Effector CD8-positive, alpha-beta T cell (primary cell): ENCODE measurements at regions not wholly inside any gene's neighbourhood (a gene's known extent, or its start where the extent isn't known, plus 50 kb on each side); places are given as distances from the start of the nearest gene placed in this dataset.
A peak's percentile ranks its signal among the peaks of the same experiment; 100 is the strongest.

ENCODE experiments used
- DNase-seq: peaks from one replicate; lab custom pipeline; 2025; lab: John Stamatoyannopoulos, UW

GRCh38 chr1:58890609-58891008 is 106.8 kb upstream of the JUN start:
- DNase-seq, result no peak

DNA sequence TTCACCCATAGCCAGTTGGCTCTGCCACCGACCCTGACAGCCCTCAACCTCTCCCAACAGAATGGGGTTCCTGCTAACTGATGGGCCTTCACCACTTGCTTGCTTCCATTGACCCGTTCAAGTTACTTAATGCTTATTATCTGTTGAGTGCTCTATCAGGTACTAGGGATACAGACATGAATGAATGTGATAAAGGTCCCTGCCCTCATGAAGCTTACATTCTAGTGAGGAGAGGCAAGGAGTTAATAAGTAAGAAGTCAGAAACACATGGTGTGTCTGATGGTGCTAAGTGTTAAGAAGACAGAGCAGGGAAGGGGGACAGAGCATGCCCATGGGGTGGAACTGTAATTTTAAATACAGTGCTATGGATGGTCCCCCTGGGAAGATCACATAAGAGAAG is 107.5 kb upstream of the JUN start:
- no peak for DNase-seq

DNA sequence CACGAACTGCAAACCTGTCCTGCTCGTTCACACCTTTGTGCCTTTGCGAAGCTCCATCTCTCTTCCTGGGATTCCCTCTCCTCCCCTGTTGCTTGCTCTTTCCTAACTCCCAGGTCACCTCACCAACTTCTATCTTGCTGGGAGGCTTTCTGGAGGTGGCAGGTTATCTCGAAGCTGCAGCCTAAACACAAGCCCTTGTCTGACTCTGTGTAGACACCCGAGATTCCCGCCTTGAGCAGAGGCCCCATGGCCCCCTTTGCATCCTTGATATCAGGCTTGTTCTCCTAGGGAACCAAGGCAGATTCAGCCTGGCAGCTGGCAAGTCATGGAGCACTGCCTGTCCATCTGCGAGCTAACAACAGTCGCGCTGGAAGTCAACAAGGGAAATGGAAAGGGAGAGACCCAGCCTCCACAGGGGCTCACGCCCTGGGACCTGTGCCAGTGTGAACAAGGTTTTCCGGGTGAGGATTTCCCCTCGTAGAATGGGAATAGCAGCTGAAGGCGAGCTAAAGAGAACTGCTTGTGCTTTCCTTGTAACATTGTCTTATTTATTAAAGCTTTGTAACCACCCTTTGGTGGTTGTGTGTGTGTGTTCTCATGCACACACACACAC is 109.5 kb upstream of the JUN start:
- DNase-seq, result no peak

- DNase-seq, result no peak
Measured at GRCh38 chr1:58895082-58895481, 111.2 kb upstream of the JUN start.

DNA sequence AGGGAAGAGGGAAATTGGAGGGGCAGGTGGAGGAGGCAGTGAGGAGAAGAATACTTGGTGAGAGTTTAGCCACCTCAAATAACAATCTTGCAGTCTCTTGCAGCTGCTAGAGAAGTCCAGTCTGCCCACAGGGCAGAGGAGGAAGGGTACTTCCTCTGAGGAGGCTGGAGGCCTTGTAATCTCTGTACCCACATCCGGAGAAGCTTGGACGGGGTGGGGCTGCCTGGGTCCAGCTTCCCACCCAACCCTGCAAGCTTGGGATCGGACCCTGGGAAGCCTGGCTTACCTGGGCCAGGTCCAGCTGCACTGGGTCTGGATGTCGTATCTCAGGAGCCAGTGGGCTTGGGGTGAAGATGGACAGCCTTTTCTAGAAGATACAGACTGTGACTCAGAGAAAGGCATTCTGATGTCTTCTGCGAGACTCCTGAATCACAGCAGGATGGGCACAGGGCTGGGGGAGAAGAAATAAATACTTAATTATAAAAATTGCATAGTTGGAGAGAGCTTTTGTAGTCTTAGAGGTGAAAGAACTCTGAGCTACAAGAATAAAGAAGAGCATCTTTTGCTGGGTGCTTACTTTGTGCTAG is 111.8 kb upstream of the JUN start:
- DNase-seq, result no peak

DNA sequence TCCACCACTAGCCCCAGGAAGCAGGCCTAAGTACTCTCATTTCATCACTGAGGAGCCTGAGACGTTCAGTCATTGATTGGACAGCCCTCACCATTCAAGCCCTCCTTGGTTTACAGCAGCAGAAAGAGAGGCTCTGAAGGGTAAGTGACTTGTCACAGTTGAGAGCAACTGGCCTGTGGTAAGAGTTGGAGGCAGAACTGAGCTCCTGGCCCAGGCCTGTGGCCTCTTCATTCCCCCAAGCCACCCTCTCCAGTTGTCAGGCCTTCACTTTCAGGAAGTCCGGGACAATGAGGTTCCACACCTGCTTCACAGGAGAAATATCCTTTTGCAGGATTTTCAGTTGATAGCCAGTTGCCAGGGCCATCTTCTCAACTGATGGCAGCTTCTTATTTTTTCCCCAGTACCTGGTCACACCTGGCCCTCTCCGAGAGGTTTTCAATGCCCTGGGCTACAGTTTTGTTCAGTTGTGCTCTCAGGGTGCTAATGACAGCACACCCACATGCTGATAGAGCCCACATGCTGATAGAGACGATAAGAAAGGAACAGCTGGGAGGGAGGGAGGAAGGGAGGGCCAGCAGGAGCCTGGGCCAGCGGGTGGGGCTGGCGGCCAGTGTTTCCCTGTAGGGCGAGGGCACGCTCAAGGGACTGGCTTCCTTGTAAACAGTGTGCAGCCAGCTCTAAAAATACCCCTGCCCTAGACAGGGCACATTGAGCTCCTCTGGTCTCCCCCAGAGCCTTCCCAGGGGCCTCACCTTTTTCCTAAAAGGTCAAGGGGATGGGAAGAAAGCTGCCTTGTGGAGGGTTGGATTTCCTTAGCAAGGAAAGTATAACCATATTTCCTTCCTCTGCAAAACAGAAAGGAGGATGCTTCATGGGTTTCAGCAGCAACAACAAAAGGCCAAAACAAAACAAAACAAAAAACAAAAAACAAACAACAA is 112.7 kb upstream of the JUN start:
- no peak for DNase-seq

GRCh38 chr1:58898739-58899586 is 115.1 kb upstream of the JUN start:
- no peak for DNase-seq

DNA sequence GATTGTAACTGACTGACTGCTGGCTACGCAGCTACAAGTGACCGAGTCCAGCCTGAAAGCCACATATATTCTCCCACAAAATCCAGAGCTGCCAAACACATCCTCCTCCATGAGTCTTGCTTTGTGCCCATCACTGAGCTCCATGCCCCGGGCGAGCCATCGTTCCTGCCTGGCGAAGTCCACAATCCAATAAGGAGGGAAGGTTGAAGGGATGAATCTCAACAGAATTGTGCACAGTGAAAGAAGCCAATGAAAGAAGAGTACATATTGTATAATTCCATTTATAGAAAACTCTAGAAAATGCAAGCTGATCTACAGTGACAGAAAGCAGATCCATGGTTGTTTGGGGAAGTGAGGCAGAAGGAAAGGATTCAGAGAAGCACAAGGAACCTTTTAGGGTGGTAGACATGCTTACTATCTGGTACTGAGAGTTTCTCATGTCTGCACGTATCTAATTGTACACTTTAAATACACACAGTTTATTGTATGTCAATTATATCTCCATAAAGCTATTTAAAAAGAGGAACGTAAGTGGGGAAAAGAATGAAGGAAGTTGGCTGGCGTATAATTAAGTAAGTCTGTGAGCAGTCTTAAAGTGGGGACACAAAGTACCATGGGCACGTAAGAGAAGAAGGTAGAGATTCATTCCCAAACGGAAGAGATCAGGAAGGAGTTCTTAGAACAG is 115.9 kb upstream of the JUN start:
- no peak for DNase-seq

DNA sequence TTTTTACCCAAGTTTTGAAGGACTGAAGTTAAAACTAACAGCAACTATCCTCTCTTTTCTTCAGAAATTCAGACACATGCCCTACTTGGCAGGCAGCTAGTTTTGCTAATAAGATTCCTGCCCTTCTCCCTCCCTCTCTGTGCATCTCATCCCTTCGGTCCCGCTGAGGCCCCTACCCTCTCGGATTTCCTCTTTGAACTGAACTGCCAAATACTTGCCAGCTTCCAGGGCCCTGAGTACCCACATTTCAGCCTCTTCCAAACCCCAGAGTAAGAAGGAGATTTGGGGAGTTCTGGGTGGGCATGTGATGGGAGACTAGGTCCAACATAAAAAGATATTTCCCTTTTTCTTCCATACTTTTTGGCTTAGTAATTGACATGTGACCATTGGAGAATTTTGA is 116.5 kb upstream of the JUN start:
- no peak for DNase-seq

DNA sequence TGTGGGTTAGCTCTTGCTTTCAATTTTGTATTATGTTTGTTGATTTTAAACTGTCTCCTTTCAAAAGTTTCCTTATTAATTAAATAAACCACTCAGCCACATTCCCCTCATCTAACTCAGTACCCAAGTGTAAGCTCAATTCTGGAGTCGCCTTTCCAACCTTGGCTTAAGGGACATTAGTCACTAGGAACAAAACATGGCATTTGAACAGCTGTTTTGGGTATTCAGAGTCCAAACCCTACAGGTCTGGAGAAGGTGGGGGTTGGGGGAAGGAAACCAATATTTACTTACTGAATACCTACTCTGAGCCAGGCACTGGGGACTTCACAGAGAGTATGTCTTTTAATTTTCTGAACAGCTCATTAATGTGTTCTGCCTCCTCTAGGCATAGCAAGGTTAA is 117.2 kb upstream of the JUN start:
- DNase-seq, result no peak

- no peak for DNase-seq
Measured at GRCh38 chr1:58902830-58903513, 119.1 kb upstream of the JUN start.

DNA sequence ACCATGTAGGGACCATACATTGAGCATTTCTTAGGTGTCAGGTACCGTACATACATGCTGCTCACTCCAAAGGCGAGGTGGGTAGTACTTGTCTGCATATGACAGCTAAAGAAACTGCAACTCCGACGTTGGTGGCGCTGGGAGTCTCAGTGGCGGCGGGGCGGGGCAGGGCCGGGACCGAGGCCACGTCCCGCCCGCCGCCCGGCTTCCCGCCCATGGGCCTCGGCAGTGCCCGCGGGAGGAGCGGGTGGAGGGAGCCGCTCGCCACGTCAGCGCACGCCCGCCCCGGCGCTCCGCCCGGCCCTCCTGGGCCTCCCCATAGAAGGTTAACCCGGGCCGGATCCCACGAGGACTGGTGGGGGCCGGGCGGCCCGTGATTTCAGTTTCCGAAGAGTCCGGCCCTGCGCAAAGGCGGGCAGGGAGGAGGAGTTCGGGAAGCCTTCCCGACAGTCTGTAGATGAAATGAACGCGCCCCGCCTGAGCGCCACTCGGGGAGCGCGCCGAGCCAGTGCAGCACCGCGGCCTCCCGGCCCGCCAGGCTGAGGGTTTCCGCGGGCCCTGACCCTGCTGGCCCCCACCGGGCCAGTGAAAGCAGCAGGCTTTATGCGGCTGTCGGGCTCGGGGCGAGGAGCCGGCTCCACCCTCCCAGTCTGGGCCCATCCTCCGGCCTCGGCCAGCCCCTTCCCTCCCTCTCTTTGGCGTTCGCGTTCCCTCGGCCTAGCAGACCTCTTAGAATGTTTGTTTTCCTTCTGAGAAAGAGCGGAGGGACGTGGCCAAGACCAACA is 119.9 kb upstream of the JUN start:
- DNase-seq, result peak; percentile 30

DNA sequence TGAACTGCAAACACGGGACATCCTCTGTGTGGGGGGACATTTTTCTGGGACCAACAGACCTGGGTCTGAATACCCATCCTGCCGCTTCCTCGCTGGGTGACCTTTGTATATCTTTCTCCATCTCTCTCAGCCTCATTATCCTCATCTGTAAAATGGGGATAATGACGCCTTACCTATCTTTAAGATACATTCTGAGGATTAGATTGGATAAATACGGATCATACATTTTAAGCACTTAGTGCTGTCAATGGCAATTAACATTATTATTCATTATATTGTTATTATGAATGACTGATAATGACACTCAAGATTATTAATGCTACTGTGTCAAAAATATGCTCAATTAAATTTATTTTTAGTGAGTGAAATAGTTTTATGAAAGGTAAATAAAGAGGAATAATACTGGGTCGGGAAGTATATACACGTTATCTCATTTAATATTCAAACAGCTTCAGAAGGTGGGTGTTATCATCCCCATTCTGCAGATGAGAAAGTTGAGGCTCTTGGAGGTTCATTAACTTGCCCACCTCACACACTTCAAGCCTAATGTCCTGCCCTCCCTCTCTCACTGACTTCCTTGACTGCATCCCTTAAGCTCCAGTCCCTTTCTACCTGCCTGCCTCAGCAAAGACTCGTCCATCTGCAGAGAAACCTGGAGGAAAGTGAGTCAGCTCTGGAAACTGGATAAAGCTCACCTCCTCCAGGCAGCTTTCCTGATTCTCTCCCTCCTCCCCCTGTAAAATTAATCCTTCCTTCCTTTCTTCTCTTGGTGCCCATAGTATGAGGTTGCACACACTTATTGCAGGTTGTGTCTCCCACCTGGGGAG is 120.7 kb upstream of the JUN start:
- DNase-seq, result no peak

DNA sequence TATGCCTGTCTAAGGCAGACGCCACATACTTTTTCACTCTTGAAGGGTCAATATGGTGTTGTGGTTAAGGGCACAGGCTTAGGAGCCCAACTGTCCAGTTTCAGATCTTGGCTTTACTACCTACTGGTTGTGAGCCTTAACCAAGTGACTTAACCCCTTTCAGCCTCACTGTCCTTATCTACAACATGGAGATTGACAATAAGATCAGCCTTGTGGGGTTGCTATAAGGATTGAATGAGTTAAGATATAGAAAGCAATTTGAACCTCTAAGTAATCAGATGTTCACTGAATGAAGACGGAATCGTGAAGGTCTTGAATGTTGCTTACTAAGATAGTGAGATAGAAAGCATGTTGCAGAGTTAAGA is 121.3 kb upstream of the JUN start:
- DNase-seq, result no peak

GRCh38 chr1:58905628-58906221 is 121.9 kb upstream of the JUN start:
- DNase-seq, result no peak

DNA sequence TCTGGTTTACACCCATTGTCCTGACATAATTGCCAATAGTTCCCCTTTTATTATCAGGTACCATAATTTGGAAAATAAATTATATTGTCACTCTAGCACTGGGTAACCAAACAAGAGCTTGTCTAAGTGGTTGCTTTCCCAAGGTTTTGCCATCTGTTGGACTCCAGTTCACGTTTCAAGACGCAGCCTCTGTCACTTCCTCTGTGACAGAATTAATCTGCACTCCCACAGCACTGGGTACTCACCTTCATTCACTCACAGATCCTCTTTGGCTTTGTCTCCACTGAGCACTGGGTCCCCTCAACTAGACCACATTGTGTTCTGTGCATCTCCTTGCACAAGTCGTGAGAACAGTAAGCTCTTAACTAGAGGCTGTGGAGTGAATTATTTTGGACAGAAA is 123.6 kb upstream of the JUN start:
- DNase-seq, result no peak

GRCh38 chr1:58908561-58909560 is 125.0 kb upstream of the JUN start:
- DNase-seq, result no peak
